Upper lobe of left lung (tissue), 4 donors: ENCODE measurements at regions not wholly inside any gene's neighbourhood (a gene's known extent, or its start where the extent isn't known, plus 50 kb on each side); places are given as distances from the start of the nearest gene placed in this dataset.
"Not testable (repeated sequence)": the region's sequence is repeated elsewhere in the genome, so short reads cannot be mapped to it uniquely, and the experiment has no call there.

Experiments used
- CTCF ChIP-seq, 6 experiments: fragments of 450-650 bp in 4 of 6; fragments of 200-600 bp in 2 of 6; sonication (generic) in 2 of 6; IDR thresholded peaks; one replicate each; pipeline ENCODE4 v1.5.1; 2016 to 2019; ENCODE audit warnings: antibody characterized with exemption in 6 of 6
- POLR2A ChIP-seq, 4 donors: fragments of 450-650 bp; IDR thresholded peaks; one replicate each; pipeline ENCODE4 v1.5.1; 2016 to 2017; ENCODE audit warnings: antibody characterized with exemption in 4 of 4, mild to moderate bottlenecking in 2 of 4

- not testable (repeated sequence) for TF ChIP-seq CTCF, POLR2A (IDR thresholded peaks at IDR 0.05)
Measured at GRCh38 chr4:189551931-189552670, 388.6 kb upstream of the FRG1 start.
